ENCODE measurements at regions not wholly inside any gene's neighbourhood (a gene's known extent, or its start where the extent isn't known, plus 50 kb on each side); places are given as distances from the start of the nearest gene placed in this dataset.
A peak's percentile ranks its signal among the peaks of the same experiment; 100 is the strongest.

DNA sequence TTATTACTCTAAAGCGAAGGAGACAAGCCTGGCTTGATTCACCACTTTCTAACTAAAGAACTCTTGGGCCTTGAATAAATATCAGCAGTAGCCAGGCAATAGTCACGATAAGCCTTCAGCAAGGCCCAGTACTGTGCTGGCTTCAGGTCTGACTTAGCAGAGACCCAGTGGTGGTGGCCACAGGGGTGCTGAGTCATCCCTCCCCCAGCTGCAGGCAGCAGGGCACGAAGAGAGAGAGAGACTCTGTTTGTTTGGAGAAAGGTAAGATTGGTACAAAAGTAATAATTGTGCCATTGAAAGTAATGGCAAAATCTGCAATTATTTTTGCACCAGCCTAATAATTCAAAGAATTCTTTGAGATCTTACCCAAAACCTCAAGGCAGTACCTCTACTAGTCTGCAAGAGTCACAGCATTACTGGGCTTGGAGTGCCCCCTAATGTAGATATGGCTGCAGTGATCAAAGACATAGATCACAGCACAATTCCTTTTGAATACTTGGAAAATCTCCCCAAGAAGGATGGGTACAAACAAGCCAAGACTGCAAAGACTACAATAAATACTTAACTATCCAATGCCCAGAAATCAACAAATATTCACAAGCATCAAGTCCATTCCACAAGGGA lies 159.5 kb upstream of the USP38 start:
- peaks cover 0 to 15% (median 8%) of the 10 kb centered on the region in 4 donors for H3K9me3 ChIP-seq
- H3K4me3 ChIP-seq, result no peak overlapping the region
- peak in 1 of 2 donors; percentile 34 for DNase-seq
- WGBS, 5 donors, result 50 to 77% (median 60%) methylated on average over 3 of the region's 3 CpGs
- H3K4me1 ChIP-seq, result peaks cover 0 to 6% (median 0%) of the 10 kb centered on the region in 4 donors
- H3K27ac ChIP-seq, result no peak overlapping the region
- intact Hi-C loops (cut with DNase I; ENCODE audit: low total_unique reads), result no loop called here
- TF ChIP-seq EP300 (IDR thresholded peaks at IDR 0.05), result no peak
- no peaks in the 10 kb centered on the region for H3K36me3 ChIP-seq
- H3K27me3 ChIP-seq, result no peaks in the 10 kb centered on the region

DNA sequence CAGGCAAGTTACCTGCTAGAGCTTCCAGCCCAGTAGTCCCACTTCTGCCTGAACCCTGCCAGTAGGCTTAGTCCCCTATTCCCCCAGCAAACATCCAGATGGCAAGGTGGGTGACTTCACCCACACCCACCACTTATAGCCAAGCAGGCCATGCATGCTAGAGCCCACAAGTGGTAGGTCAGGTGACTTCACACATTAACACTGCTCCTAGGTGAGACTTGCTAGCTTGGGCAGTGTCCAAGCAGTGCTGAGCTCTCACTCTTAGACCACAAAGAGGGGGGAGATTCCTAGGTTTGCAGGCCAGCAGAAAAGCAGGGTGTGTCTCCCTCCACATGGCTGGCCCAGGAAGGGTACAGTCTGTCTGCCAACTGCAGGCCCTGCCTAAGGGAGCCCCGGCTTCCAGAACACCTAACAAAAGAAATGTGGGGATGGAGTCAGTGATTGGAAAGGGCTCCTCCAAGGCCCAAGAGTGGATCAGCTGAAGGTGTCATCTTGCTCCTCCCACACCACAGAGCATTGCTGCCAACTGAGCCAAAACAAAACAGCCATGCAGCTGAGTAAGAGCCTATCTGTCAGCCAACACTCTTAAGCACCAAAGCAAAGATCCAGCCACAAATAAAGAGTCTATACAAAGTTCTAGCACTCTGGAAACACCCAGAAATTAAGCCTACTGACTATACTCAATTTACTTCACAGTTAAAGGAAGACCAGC lies 158.1 kb upstream of the USP38 start:
- Histone ChIP-seq H3K27me3 (no peaks in the 10 kb centered on the region), H3K4me1 (no peaks in the 10 kb centered on the region), H3K9me3 (peaks cover 0 to 18% (median 8%) of the 10 kb centered on the region in 4 donors), H3K27ac (no peak overlapping the region), H3K36me3 (no peaks in the 10 kb centered on the region), H3K4me3 (no peak overlapping the region)
- intact Hi-C loops (cut with DNase I; ENCODE audit: low total_unique reads), result no loop called here
- no peak for TF ChIP-seq POLR2A (IDR thresholded peaks at IDR 0.05)
- TF ChIP-seq EP300 (IDR thresholded peaks at IDR 0.05), result no peak
- TF ChIP-seq, protein P1, sequence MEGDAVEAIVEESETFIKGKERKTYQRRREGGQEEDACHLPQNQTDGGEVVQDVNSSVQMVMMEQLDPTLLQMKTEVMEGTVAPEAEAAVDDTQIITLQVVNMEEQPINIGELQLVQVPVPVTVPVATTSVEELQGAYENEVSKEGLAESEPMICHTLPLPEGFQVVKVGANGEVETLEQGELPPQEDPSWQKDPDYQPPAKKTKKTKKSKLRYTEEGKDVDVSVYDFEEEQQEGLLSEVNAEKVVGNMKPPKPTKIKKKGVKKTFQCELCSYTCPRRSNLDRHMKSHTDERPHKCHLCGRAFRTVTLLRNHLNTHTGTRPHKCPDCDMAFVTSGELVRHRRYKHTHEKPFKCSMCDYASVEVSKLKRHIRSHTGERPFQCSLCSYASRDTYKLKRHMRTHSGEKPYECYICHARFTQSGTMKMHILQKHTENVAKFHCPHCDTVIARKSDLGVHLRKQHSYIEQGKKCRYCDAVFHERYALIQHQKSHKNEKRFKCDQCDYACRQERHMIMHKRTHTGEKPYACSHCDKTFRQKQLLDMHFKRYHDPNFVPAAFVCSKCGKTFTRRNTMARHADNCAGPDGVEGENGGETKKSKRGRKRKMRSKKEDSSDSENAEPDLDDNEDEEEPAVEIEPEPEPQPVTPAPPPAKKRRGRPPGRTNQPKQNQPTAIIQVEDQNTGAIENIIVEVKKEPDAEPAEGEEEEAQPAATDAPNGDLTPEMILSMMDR (IDR thresholded peaks at IDR 0.05), result no peak
- no peak for TF ChIP-seq POLR2AphosphoS5 (IDR thresholded peaks at IDR 0.05)
- WGBS, 5 donors, result 67 to 86% (median 75%) methylated on average over 1 of the region's 1 CpG
- no peak for DNase-seq

DNA sequence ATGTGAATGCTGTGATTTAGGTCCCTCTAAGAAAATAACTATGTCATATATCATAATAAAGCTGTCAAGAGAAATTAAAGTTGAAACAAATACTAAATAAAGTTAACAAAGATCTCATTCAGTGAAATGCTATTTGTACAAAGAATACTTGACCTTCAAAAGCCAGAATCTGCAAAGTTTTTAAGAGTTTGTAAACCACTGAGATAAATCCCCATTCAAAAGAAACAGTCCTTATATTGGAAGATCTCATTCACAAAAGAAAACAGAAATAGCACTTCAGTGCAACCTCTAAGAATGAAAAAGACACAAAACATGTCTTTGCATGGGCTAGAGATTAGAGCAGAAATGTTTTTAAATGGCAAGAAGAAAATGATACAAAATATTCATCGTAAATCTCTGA lies 149.1 kb upstream of the USP38 start:
- H3K4me3 ChIP-seq, result no peak overlapping the region
- H3K27me3 ChIP-seq, result no peaks in the 10 kb centered on the region
- TF ChIP-seq POLR2AphosphoS5 (IDR thresholded peaks at IDR 0.05) (no peak), EP300 (IDR thresholded peaks at IDR 0.05) (no peak), POLR2A (IDR thresholded peaks at IDR 0.05) (no peak)
- TF ChIP-seq, protein P1 (IDR thresholded peaks at IDR 0.05), result no peak
- H3K36me3 ChIP-seq, result no peaks in the 10 kb centered on the region
- intact Hi-C loops (cut with DNase I; ENCODE audit: low total_unique reads), result no loop called here
- WGBS, 5 donors, result 84 to 100% (median 90%) methylated on average over 1 of the region's 1 CpG
- H3K9me3 ChIP-seq, result no peaks in the 10 kb centered on the region
- H3K4me1 ChIP-seq, result no peaks in the 10 kb centered on the region
- no peak overlapping the region for H3K27ac ChIP-seq
- no peak for DNase-seq

DNA sequence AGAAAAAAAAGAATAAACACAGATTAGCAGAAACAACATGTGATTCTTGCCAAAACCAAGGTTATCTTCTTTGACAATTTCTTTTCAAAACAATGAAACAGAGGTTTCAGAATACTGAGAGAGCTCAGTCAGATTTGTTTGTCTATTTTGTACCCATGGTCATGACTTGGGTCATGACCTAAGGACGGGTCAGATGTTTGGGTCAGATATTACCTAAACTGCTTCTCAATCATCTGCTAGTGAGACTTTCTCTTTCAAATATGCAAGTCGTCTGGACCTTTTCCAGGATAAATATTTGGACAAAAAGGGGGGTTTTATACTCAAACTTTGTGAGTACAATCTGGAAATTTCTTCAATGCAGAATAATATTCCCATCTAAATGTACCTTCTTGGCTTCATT lies 148.3 kb upstream of the USP38 start:
- Histone ChIP-seq H3K4me1 (no peaks in the 10 kb centered on the region), H3K36me3 (no peaks in the 10 kb centered on the region), H3K9me3 (no peaks in the 10 kb centered on the region), H3K27me3 (no peaks in the 10 kb centered on the region), H3K4me3 (no peak overlapping the region), H3K27ac (no peak overlapping the region)
- DNase-seq, result no peak
- TF ChIP-seq EP300 (IDR thresholded peaks at IDR 0.05) (no peak), POLR2AphosphoS5 (IDR thresholded peaks at IDR 0.05) (no peak), POLR2A (IDR thresholded peaks at IDR 0.05) (no peak)
- TF ChIP-seq, protein P1 (IDR thresholded peaks at IDR 0.05), result no peak
- 28 to 43% (median 31%) methylated on average over 2 of the region's 2 CpGs for WGBS, 5 donors
- intact Hi-C loops (cut with DNase I; ENCODE audit: low total_unique reads), result no loop called here

DNA sequence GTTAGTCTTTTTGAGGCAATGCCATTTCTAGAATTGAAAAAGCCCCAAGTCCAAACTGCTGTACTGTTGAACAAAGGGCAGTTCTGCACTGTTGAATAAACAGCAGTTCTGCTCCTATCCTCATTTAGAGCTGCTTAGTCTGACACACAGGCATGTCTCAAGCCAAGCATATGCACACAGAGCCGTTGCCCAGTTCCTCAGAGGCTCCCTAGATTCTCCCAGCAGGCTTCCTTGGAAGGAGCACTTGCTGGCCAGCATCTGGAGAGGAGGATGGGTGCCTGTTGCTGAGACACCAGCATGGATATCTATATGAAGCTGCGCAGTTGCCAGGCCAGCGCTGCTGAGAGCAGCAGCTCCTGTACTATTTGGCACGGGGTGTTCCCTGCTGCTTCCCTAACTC lies 138.3 kb upstream of the USP38 start:
- Histone ChIP-seq H3K27ac (peak overlapping the region in 1 of 5 donors; percentile 26), H3K27me3 (no peaks in the 10 kb centered on the region), H3K36me3 (no peaks in the 10 kb centered on the region), H3K4me1 (peaks cover 0 to 14% (median 0%) of the 10 kb centered on the region in 4 donors), H3K4me3 (no peak overlapping the region), H3K9me3 (no peaks in the 10 kb centered on the region)
- peak in 1 of 2 donors; percentile 30 for DNase-seq
- 53 to 77% (median 69%) methylated on average over 4 of the region's 4 CpGs for WGBS, 5 donors
- TF ChIP-seq POLR2AphosphoS5 (IDR thresholded peaks at IDR 0.05), result no peak
- TF ChIP-seq POLR2A (IDR thresholded peaks at IDR 0.05), result no peak
- TF ChIP-seq, protein P1 (IDR thresholded peaks at IDR 0.05), result no peak
- no peak for TF ChIP-seq EP300 (IDR thresholded peaks at IDR 0.05)
- intact Hi-C loops (cut with DNase I; ENCODE audit: low total_unique reads), result no loop called here

Data from stomach (tissue), 8 donors.